ENCODE measurements at regions not wholly inside any gene's neighbourhood (a gene's known extent, or its start where the extent isn't known, plus 50 kb on each side); places are given as distances from the start of the nearest gene placed in this dataset.
"Not testable (repeated sequence)": the region's sequence is repeated elsewhere in the genome, so short reads cannot be mapped to it uniquely, and the experiment has no call there.

DNA sequence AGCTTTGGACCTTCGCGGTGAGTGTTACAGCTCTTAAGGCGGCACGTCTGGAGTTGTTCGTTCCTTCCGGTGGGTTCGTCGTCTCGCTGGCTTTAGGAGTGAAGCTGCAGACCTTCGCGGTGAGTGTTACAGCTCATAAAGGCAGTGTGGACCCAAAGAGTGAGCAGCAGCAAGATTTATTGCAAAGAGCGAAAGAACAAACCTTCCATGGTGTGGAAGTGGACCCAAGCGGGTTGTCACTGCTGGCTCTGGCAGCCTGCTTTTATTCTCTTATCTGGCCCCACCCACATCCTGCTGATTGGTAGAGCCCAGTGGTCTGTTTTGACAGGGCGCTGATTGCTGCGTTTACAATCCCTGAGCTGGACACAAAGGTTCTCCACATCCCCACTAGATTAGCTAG lies 396.1 kb upstream of the LCORL start:
- FAIRE-seq; POLR2A ChIA-PET; DNase-seq (ENCODE audit: low spot score); in situ Hi-C loops (cut with HindIII; ENCODE audit: extremely low pct_ligation_motif_present, low pct_unique_long_range_greater_than_20kb); H3K4me2 ChIP-seq (ENCODE audit: low read depth, low read length); H3K79me2 ChIP-seq (ENCODE audit: insufficient read depth, low read length); H3K27ac ChIP-seq (ENCODE audit: extremely low read length, insufficient read depth, low read length); H3K4me3 ChIP-seq (replicated peaks in 1 of 3; ENCODE audit: insufficient read depth in 1 of 3, low read depth in 2 of 3, low read length in 3 of 3); ATAC-seq; CTCF ChIA-PET (ENCODE audit: low intra/inter-chr PET ratio, low total read pairs); H3K27me3 ChIP-seq (ENCODE audit: control insufficient read depth in 1 of 2, insufficient read depth in 2 of 2, low read length in 2 of 2); H3K36me3 ChIP-seq (replicated peaks in 1 of 2; ENCODE audit: control insufficient read depth in 1 of 2, insufficient read depth in 2 of 2, low read length in 2 of 2); BruUV-seq (replicated peaks); H3K9me3 ChIP-seq (ENCODE audit: low read length); intact Hi-C loops (cut with micrococcal nuclease; ENCODE audit: unreplicated experiment); H4K20me1 ChIP-seq (ENCODE audit: insufficient read depth, low read length); H3K9ac ChIP-seq (ENCODE audit: insufficient read depth, low read depth, low read length); H2AFZ ChIP-seq (ENCODE audit: low read length); H3K4me1 ChIP-seq (ENCODE audit: insufficient read depth, low read length): not testable (repeated sequence)
- 73% methylated on average over 14 of the region's 15 CpGs for WGBS (ENCODE audit: low lambda C conversion rate)

DNA sequence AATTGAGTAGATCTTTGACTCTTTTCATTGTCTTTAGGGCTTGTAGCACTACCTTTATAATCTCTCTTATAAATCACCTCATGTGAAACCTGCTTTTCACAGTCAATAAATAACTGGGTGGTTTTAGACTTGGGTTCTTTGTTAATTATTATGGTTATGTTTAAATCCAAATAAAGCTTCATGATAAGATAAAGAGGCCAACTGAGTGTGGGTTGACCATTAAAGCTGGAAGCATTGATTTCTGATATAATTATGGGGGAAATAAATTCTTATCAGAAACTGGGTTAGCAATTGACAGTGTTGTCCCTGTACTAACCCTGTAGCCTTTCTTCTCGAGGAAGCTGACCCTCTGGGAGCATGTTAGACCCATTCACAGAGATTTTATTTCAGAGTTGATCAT lies 384.7 kb upstream of the LCORL start:
- FAIRE-seq (no peak), DNase-seq (ENCODE audit: low spot score) (no peak), ATAC-seq (no peak)
- ChIA-PET CTCF (ENCODE audit: low intra/inter-chr PET ratio, low total read pairs) (no interaction called here), POLR2A (no interaction called here)
- in situ Hi-C loops (cut with HindIII; ENCODE audit: extremely low pct_ligation_motif_present, low pct_unique_long_range_greater_than_20kb) (no loop called here), intact Hi-C loops (cut with micrococcal nuclease; ENCODE audit: unreplicated experiment) (no loop called here)
- TF ChIP-seq, protein P1, sequence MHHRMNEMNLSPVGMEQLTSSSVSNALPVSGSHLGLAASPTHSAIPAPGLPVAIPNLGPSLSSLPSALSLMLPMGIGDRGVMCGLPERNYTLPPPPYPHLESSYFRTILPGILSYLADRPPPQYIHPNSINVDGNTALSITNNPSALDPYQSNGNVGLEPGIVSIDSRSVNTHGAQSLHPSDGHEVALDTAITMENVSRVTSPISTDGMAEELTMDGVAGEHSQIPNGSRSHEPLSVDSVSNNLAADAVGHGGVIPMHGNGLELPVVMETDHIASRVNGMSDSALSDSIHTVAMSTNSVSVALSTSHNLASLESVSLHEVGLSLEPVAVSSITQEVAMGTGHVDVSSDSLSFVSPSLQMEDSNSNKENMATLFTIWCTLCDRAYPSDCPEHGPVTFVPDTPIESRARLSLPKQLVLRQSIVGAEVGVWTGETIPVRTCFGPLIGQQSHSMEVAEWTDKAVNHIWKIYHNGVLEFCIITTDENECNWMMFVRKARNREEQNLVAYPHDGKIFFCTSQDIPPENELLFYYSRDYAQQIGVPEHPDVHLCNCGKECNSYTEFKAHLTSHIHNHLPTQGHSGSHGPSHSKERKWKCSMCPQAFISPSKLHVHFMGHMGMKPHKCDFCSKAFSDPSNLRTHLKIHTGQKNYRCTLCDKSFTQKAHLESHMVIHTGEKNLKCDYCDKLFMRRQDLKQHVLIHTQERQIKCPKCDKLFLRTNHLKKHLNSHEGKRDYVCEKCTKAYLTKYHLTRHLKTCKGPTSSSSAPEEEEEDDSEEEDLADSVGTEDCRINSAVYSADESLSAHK (CRISPR knock-in tag; IDR thresholded peaks at IDR 0.05; ENCODE audit: borderline replicate concordance), result no peak
- TF ChIP-seq MBD4 (IDR thresholded peaks at IDR 0.05; ENCODE audit: borderline replicate concordance, low read length), result no peak
- TF ChIP-seq, protein P2, sequence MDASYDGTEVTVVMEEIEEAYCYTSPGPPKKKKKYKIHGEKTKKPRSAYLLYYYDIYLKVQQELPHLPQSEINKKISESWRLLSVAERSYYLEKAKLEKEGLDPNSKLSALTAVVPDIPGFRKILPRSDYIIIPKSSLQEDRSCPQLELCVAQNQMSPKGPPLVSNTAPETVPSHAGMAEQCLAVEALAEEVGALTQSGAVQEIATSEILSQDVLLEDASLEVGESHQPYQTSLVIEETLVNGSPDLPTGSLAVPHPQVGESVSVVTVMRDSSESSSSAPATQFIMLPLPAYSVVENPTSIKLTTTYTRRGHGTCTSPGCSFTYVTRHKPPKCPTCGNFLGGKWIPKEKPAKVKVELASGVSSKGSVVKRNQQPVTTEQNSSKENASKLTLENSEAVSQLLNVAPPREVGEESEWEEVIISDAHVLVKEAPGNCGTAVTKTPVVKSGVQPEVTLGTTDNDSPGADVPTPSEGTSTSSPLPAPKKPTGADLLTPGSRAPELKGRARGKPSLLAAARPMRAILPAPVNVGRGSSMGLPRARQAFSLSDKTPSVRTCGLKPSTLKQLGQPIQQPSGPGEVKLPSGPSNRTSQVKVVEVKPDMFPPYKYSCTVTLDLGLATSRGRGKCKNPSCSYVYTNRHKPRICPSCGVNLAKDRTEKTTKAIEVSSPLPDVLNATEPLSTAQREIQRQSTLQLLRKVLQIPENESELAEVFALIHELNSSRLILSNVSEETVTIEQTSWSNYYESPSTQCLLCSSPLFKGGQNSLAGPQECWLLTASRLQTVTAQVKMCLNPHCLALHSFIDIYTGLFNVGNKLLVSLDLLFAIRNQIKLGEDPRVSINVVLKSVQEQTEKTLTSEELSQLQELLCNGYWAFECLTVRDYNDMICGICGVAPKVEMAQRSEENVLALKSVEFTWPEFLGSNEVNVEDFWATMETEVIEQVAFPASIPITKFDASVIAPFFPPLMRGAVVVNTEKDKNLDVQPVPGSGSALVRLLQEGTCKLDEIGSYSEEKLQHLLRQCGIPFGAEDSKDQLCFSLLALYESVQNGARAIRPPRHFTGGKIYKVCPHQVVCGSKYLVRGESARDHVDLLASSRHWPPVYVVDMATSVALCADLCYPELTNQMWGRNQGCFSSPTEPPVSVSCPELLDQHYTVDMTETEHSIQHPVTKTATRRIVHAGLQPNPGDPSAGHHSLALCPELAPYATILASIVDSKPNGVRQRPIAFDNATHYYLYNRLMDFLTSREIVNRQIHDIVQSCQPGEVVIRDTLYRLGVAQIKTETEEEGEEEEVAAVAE (CRISPR knock-in tag; IDR thresholded peaks at IDR 0.05; ENCODE audit: borderline replicate concordance), result no peak
- TF ChIP-seq ZFP90 (CRISPR knock-in tag; IDR thresholded peaks at IDR 0.05; ENCODE audit: borderline replicate concordance), result no peak
- TF ChIP-seq EP300 (IDR thresholded peaks at IDR 0.05; ENCODE audit: low read depth in 2 of 2, low read length in 2 of 2), result no peak
- no peak for TF ChIP-seq EP300 (CRISPR knock-in tag; IDR thresholded peaks at IDR 0.05; ENCODE audit: borderline replicate concordance)
- no peak for TF ChIP-seq ZNF263 (CRISPR knock-in tag; IDR thresholded peaks at IDR 0.05)
- TF ChIP-seq RFXANK (CRISPR knock-in tag; IDR thresholded peaks at IDR 0.05), result no peak
- H3K27me3 ChIP-seq (ENCODE audit: control insufficient read depth in 1 of 2, insufficient read depth in 2 of 2, low read length in 2 of 2), result no peaks in the 10 kb centered on the region; a peak in 1 of 5 replicates
- no peak overlapping the region for H3K27ac ChIP-seq (ENCODE audit: extremely low read length, insufficient read depth, low read length)
- no peaks in the 10 kb centered on the region for H3K4me1 ChIP-seq (ENCODE audit: insufficient read depth, low read length)
- H3K4me3 ChIP-seq (replicated peaks in 1 of 3; ENCODE audit: insufficient read depth in 1 of 3, low read depth in 2 of 3, low read length in 3 of 3), result no peak overlapping the region
- H3K79me2 ChIP-seq (ENCODE audit: insufficient read depth, low read length), result no peaks in the 10 kb centered on the region
- no peak overlapping the region for H3K4me2 ChIP-seq (ENCODE audit: low read depth, low read length)
- no peaks in the 10 kb centered on the region for H4K20me1 ChIP-seq (ENCODE audit: insufficient read depth, low read length)
- H3K9me3 ChIP-seq (ENCODE audit: low read length), result no peaks in the 10 kb centered on the region
- no peaks in the 10 kb centered on the region for H3K36me3 ChIP-seq (replicated peaks in 1 of 2; ENCODE audit: control insufficient read depth in 1 of 2, insufficient read depth in 2 of 2, low read length in 2 of 2)
- no peak overlapping the region for H2AFZ ChIP-seq (ENCODE audit: low read length)
- H3K9ac ChIP-seq (ENCODE audit: insufficient read depth, low read depth, low read length), result no peak overlapping the region
- BruUV-seq (replicated peaks), result no TSS peak
- 0% methylated on average over 1 of the region's 1 CpG for WGBS (ENCODE audit: low lambda C conversion rate)

Data from HepG2 (cell line).